AG10803 (cell line): ENCODE measurements at regions not wholly inside any gene's neighbourhood (a gene's known extent, or its start where the extent isn't known, plus 50 kb on each side); places are given as distances from the start of the nearest gene placed in this dataset.

ENCODE experiments used
- DNase-seq: peaks from one replicate; pipeline ENCODE4 v3.0.0; 2010; ENCODE audit warnings: low read depth
- H3K4me3 ChIP-seq: 2 replicates; pipeline ENCODE4 v1.5.1; 2011; ENCODE audit warnings: mild to moderate bottlenecking, low read length, control low read depth
- CTCF ChIP-seq: conservative IDR thresholded peaks from 2 replicates; pipeline ENCODE4 v1.5.1; 2011; ENCODE audit warnings: mild to moderate bottlenecking, low read length, control low read depth, inconsistent platforms

- peak; percentile 12 for DNase-seq
- TF ChIP-seq CTCF: no peak
Observed at GRCh38 chr5:54608423-54609085, 91.0 kb downstream of the SNX18 start.

GRCh38 chr5:54607006-54607405, 89.4 kb downstream of the SNX18 start:
- no peak for TF ChIP-seq CTCF
- H3K4me3 ChIP-seq: no peak overlapping the region
- DNase-seq: no peak

More at GRCh38 chr5:54608423-54609085, 91.0 kb downstream of the SNX18 start:
- H3K4me3 ChIP-seq: no peak overlapping the region

GRCh38 chr5:54603372-54603771, 85.8 kb downstream of the SNX18 start:
- no peak for TF ChIP-seq CTCF
- DNase-seq: peak; percentile 58
- no peak overlapping the region for H3K4me3 ChIP-seq

GRCh38 chr5:54602475-54602874, 84.9 kb downstream of the SNX18 start:
- H3K4me3 ChIP-seq: no peak overlapping the region
- no peak for TF ChIP-seq CTCF
- no peak for DNase-seq

GRCh38 chr5:54601411-54602230, 84.1 kb downstream of the SNX18 start:
- peak; percentile 54 for DNase-seq
- no peak for TF ChIP-seq CTCF
- H3K4me3 ChIP-seq: no peak overlapping the region
